ENCODE measurements at regions not wholly inside any gene's neighbourhood (a gene's known extent, or its start where the extent isn't known, plus 50 kb on each side); places are given as distances from the start of the nearest gene placed in this dataset.

GRCh38 chr16:72399811-72400210 is 227.9 kb upstream of the PMFBP1 start:
- ATAC-seq (no peak), DNase-seq (no peak)
- intact Hi-C loops (cut with DNase I) = no loop called here
- Histone ChIP-seq H3K4me3 (no peak overlapping the region), H3K27me3 (no peaks in the 10 kb centered on the region), H3K4me1 (no peaks in the 10 kb centered on the region), H3K9me3 (no peaks in the 10 kb centered on the region), H3K27ac (no peak overlapping the region), H3K36me3 (no peaks in the 10 kb centered on the region)
- TF ChIP-seq CTCF (IDR thresholded peaks at IDR 0.05) = no peak

- Histone ChIP-seq H3K4me1 (no peaks in the 10 kb centered on the region), H3K4me3 (no peak overlapping the region), H3K9me3 (no peaks in the 10 kb centered on the region), H3K36me3 (no peaks in the 10 kb centered on the region), H3K27ac (no peak overlapping the region), H3K27me3 (no peaks in the 10 kb centered on the region)
- ATAC-seq (no peak), DNase-seq (no peak)
- intact Hi-C loops (cut with DNase I) = no loop called here
- TF ChIP-seq CTCF (IDR thresholded peaks at IDR 0.05) = no peak
Measured at GRCh38 chr16:72397876-72398275, 225.9 kb upstream of the PMFBP1 start.

- no peaks in the 10 kb centered on the region for H3K9me3 ChIP-seq
- DNase-seq = no peak
- no peaks in the 10 kb centered on the region for H3K27me3 ChIP-seq
- no peaks in the 10 kb centered on the region for H3K4me1 ChIP-seq
- ATAC-seq = no peak
- no peak overlapping the region for H3K27ac ChIP-seq
- intact Hi-C loops (cut with DNase I) = no loop called here
- no peak overlapping the region for H3K4me3 ChIP-seq
- no peak for TF ChIP-seq CTCF (IDR thresholded peaks at IDR 0.05)
- H3K36me3 ChIP-seq = no peaks in the 10 kb centered on the region
Measured at GRCh38 chr16:72394526-72394925, 222.6 kb upstream of the PMFBP1 start.

GRCh38 chr16:72389791-72390190 is 217.8 kb upstream of the PMFBP1 start:
- Histone ChIP-seq H3K4me3 (no peak overlapping the region), H3K4me1 (no peaks in the 10 kb centered on the region), H3K36me3 (no peaks in the 10 kb centered on the region), H3K27me3 (no peaks in the 10 kb centered on the region), H3K27ac (no peak overlapping the region), H3K9me3 (peaks cover 4% of the 10 kb centered on the region)
- no peak for TF ChIP-seq CTCF (IDR thresholded peaks at IDR 0.05)
- DNase-seq = no peak
- no peak for ATAC-seq
- intact Hi-C loops (cut with DNase I) = no loop called here

GRCh38 chr16:72388007-72388406 is 216.1 kb upstream of the PMFBP1 start:
- Histone ChIP-seq H3K4me1 (no peaks in the 10 kb centered on the region), H3K27ac (no peak overlapping the region), H3K36me3 (no peaks in the 10 kb centered on the region), H3K4me3 (no peak overlapping the region), H3K9me3 (peaks cover 4% of the 10 kb centered on the region), H3K27me3 (no peaks in the 10 kb centered on the region)
- TF ChIP-seq CTCF (IDR thresholded peaks at IDR 0.05) = no peak
- no peak for DNase-seq
- ATAC-seq = no peak
- intact Hi-C loops (cut with DNase I) = no loop called here

GRCh38 chr16:72384651-72385050 is 212.7 kb upstream of the PMFBP1 start:
- no peaks in the 10 kb centered on the region for H3K4me1 ChIP-seq
- no peak for TF ChIP-seq CTCF (IDR thresholded peaks at IDR 0.05)
- no peaks in the 10 kb centered on the region for H3K27me3 ChIP-seq
- H3K27ac ChIP-seq = no peak overlapping the region
- intact Hi-C loops (cut with DNase I) = no loop called here
- H3K4me3 ChIP-seq = no peak overlapping the region
- peaks cover 4% of the 10 kb centered on the region for H3K9me3 ChIP-seq
- DNase-seq (no peak), ATAC-seq (no peak)
- H3K36me3 ChIP-seq = no peaks in the 10 kb centered on the region
